GM21526 (cell line): ENCODE measurements at regions not wholly inside any gene's neighbourhood (a gene's known extent, or its start where the extent isn't known, plus 50 kb on each side); places are given as distances from the start of the nearest gene placed in this dataset.
"Not testable (repeated sequence)": the region's sequence is repeated elsewhere in the genome, so short reads cannot be mapped to it uniquely, and the experiment has no call there.

Experiments used
- ATAC-seq: cut with Tn5 transposase; IDR thresholded peaks from one replicate; pipeline ENCODE4 v1.9.1; 2021; ENCODE audit warnings: moderate library complexity; ENCODE audit not compliant: unreplicated experiment, low FRiP score

DNA sequence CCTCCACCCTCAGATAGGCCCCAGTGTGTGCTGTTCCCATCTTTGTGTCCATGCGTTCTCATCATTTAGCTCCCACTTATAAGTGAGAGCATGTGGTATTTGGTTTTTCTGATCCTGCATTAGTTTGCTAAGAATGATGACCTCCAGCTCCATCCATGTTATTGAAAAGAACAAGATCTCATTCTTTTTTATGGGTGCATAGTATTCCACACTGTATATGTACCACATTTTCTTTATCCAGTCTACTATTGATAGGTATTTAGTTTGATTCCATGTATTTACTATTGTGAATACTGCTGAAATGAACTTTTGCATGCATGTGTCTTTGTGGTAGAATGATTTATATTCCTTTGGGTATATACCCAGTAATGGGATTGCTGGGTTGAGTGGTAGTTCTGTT, 303.3 kb downstream of the SEMA3D start:
- ATAC-seq, result not testable (repeated sequence)

DNA sequence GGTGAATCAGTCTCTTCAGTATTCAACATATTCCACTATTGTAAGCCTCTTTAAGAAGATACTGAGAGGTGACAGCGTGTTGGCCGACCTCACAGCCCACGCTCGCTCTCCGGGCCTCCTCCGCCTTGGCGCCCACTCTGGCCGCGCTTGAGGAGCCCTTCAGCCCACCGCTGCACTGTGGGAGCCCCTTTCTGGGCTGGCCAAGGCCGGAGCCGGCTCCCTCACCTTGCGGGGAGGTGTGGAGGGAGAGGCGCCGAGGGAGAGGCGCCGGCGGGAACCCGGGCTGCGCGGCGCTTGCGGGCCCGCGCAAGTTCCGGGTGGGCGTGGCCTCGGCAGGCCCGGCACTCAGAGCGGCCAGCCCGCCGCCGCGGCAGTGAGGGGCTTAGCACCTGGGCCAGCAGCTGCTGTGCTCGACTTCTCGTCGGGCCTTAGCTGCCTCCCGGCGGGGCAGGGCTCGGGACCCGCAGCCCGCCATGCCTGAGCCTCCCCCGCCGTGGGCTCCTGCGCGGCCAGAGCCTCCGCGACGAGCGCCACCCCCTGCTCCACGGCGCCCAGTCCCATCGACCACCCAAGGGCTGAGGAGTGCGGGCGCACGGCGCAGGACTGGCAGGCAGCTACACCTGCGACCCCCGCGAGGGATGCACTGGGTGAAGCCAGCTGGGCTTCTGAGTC, 306.4 kb downstream of the SEMA3D start:
- not testable (repeated sequence) for ATAC-seq

DNA sequence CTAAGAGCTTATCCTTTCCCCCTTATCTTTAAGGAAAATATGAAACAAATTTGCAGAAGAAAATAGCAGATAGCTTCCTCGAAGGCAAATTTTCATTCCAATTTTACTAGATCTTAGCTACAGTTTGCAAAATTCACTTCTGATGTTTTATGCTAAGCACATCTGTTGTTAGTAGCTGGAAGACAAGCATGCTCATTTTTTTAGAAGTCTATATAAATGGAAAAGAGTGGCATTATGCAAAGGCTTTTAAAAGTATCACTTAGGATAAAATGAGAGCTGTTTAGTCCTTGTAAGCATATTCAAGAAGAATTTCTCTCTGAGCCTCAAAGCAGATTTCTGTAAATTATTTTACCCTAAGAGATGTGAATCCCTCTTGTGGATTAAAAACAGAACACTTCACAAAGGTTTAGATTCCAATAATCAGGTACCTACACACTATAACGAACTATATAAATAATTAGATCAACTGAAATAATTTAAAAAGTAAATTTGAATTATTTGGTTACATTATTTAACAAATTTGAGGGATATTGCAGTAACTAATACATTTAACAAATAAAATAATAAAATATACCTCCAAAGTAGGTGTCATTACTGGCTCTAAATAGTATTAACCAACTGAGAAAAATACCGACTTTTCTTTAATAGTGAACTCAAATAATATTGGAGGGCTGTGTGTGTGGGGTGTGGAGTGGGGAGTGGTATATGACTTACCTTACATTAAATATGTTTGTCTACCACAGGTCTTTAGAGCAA, 307.1 kb downstream of the SEMA3D start:
- no peak for ATAC-seq

DNA sequence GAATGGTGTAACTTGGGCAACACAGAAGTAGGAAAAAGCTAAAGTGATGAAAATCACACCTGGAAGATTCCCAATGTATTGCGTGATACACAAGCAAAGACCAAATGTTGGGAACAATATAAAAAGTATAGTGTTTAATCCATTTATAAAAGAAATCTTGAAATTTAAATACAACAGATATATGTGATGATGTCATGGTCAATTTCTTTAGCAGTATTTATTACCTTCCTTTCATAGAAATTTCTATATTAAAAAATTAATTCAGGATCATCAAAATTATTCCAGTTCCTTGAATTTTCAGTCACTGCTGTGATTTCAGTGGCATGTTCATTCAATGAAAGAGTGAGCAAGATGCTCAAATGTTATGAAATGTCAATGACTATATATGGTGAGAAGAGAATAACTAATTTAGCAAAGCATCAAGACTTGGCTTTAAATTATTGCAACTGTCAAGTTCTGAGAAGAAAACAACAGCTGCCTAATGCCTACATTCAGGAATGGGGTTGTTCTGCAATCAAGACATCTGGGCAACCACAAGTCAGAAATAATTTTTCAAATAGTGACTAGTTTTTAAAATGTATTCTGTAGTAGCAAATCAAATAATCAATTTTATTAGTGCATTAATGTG, 308.8 kb downstream of the SEMA3D start:
- no peak for ATAC-seq

- ATAC-seq, result no peak
Observed at GRCh38 chr7:84876061-84876821, 310.6 kb downstream of the SEMA3D start.

GRCh38 chr7:84865560-84865959, 321.3 kb downstream of the SEMA3D start:
- ATAC-seq, result no peak

DNA sequence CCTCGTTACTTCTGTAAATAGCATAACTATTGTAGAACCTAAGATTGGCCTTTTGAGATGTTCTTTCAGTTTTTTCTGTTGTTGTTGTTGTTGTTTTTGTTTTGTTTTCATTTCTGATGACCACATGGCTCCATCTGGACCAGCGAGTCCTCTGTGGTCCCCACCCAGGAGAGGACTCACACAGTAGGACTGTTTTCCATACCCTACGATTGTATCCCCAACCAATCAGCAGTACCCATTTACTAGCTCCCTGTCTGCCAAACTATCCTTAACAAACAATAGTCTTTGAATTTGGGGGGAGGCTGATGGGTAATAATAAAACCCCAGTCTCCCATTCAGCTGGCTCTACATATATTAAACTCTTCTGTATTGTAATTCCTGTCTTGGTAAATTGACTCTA, 329.5 kb downstream of the SEMA3D start:
- ATAC-seq, result no peak

DNA sequence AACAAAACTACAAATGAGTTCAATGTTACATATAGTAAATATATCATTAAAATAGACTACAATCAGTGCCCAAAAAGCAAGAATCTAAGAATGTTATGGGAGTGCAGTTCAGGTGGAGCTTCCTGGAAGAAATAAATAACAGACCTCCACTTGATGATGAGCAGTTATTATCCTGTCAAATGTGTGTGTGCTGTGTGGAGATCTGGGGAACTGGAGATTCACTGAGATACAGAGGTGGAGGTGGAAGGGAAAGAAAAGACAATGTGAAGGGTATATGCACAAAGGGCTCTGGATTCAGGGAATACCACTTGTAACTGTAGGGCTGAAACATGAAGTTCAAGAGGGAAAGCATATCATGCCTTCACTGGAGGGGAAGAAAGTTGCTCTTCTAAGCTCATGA, 331.1 kb downstream of the SEMA3D start:
- no peak for ATAC-seq

GRCh38 chr7:84848974-84849372, 337.9 kb downstream of the SEMA3D start:
- not testable (repeated sequence) for ATAC-seq

GRCh38 chr7:84848219-84848973, 338.5 kb downstream of the SEMA3D start:
- no peak for ATAC-seq

DNA sequence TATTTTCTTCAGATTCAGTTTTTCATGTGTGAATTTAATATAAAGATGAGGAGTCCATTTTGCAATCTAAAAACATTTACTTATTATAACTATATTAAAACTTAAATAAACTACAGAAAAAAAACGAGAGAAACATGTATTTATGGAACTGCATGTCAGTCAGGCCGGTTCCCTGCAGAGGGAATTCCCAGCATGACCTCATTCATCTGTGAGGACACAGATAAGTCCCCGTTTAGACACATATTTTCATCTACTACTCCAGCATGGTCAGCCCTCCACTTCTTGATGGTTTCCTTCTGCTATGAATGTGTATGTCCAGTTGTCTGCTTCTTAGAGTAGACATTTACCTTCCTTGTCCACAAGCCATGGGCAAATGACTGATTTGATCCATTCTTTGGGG, 339.1 kb downstream of the SEMA3D start:
- ATAC-seq, result no peak

GRCh38 chr7:84847038-84847437, 339.8 kb downstream of the SEMA3D start:
- no peak for ATAC-seq

GRCh38 chr7:84845971-84846370, 340.9 kb downstream of the SEMA3D start:
- ATAC-seq, result no peak

DNA sequence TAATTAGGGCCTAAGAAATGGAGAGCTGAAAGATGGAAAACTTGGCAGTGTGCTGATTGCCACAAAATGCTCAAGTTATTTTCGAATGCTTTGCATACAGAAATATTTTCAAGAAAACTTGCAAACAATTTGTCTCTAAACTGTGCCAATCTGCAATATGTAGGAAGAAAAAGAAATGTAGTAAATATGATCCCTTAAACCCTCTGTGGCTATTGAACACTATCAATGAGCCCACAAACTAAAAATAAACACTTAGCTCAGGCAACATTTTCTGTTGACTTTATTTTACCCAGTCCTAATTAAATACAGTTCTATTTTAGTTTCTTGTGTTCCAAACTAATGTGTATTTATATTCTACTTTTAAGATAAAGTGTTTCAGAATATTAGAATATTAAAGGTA, 342.1 kb downstream of the SEMA3D start:
- ATAC-seq, result no peak

DNA sequence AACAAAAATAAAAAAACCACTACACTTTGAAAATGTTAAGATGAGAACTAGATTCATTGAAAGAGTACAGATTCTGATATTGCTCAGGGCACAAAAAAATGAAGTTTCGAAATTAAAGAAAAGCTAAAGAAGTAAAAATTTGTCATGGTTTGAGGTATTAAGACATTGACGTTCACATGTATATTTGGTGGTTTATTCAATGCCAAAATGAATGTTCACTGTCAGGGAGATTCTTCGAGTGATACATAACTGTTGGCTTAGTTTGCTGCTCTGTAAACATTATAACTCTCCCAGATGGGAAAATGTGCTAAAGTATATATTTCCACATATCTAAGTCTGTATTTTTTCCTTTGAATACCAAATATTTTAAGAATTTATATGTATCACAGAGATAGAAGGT, 345.0 kb downstream of the SEMA3D start:
- ATAC-seq, result no peak

GRCh38 chr7:84838857-84839256, 348.0 kb downstream of the SEMA3D start:
- no peak for ATAC-seq

DNA sequence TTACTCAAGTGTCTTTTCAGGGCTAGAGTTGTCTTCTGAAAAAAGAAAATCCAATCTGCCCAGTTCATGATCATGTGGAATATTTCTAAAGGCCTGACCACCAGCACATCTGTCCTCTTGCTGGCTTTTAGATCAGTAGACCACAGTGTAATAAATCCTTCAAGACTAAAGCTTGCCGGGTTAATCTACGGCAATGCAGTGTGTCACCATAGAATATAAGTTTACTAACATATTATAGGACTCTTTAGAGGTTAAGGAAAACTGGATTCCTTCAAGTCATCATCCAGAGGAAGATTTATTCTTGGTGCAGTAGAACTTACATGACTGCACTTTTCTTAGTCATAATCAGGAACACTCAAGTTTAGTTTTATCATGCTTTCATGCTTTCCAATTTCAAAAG, 349.5 kb downstream of the SEMA3D start:
- ATAC-seq, result no peak

DNA sequence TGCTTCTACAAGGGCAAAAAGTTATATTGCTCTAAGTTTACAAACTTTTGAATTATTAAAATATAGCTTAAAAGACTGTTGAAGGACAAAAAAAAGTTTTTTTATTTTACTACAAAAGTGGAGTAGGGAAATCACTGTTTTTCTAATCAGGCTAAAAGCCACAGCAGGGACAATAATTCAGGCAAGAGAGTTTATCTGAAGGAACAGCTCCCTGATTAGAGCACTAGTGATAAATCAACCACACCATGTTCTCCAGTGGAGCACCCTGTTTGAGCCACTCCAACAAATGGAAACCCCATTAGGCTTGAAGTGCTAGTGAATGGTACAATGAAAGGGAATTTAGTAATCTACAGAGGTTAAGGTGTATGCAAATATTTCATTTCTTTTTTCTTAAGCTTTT, 357.1 kb downstream of the SEMA3D start:
- no peak for ATAC-seq

DNA sequence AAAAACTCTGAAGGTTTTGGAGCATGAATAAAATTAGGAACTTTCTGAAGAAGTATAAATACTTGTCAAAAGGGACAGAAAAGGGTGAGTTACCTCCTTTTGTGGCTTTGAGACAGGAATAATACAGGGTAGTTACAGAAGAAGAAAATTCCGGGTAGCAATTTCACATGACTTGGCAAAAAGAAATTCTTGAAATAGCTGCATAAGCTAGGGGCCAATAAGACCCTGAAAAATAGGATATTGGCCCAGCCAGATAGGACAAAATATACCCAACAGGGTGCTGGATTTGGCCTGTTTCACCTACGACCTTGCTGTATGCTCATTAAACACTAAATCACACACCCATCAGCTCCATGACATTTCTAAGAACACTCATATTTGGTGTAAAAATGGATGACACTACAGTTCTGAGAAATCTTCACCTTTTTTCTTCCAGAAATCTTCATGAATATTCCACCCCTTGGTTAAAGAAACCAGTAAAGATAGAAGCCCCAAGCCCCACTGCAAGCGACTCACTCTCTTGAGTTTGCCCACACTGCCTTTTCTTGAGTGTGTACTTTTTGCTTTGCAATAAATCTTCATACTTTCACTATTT, 362.7 kb downstream of the SEMA3D start:
- ATAC-seq, result no peak

GRCh38 chr7:84823530-84823929, 363.3 kb downstream of the SEMA3D start:
- ATAC-seq, result no peak
